Fibroblast of lung (primary cell): ENCODE measurements at regions not wholly inside any gene's neighbourhood (a gene's known extent, or its start where the extent isn't known, plus 50 kb on each side); places are given as distances from the start of the nearest gene placed in this dataset.

Experiments used
- CTCF ChIP-seq, 2 donors: IDR thresholded peaks in 1 of 2; conservative IDR thresholded peaks in 1 of 2; 1 replicate in 1 of 2; 2 replicates in 1 of 2; pipeline ENCODE4 v1.5.1; 2011 to 2012; ENCODE audit warnings: low read length in 2 of 2, control low read depth in 1 of 2, inconsistent platforms in 1 of 2, low read depth in 1 of 2, mild to moderate bottlenecking in 1 of 2
- EZH2 ChIP-seq: IDR thresholded peaks from 2 replicates; pipeline ENCODE4 v1.5.1; 2012; ENCODE audit warnings: low read length, control low read depth, mild to moderate bottlenecking; ENCODE audit errors: missing control alignments

- TF ChIP-seq CTCF (conservative IDR thresholded peaks at IDR 0.05 in 1 of 2, IDR thresholded peaks at IDR 0.05 in 1 of 2; ENCODE audit: low read depth in 1 of 2, low read length in 2 of 2) (no peak), EZH2 (no peak)
Measured at GRCh38 chrX:13196782-13197181, 123.1 kb downstream of the ATXN3L start.
